ENCODE measurements at regions not wholly inside any gene's neighbourhood (a gene's known extent, or its start where the extent isn't known, plus 50 kb on each side); places are given as distances from the start of the nearest gene placed in this dataset.
"Not testable (repeated sequence)": the region's sequence is repeated elsewhere in the genome, so short reads cannot be mapped to it uniquely, and the experiment has no call there.

GRCh38 chr20:48377940-48378339 lies 449.9 kb downstream of the PREX1 start:
- no peak for DNase-seq

GRCh38 chr20:48375804-48376203 lies 452.0 kb downstream of the PREX1 start:
- no peak for DNase-seq

GRCh38 chr20:48374991-48375595 lies 452.7 kb downstream of the PREX1 start:
- no peak for DNase-seq

- not testable (repeated sequence) for DNase-seq
Observed at GRCh38 chr20:48374031-48374907, 453.5 kb downstream of the PREX1 start.

- no peak for DNase-seq
Observed at GRCh38 chr20:48373555-48373934, 454.3 kb downstream of the PREX1 start.

GRCh38 chr20:48372851-48373554 lies 454.8 kb downstream of the PREX1 start:
- DNase-seq, result not testable (repeated sequence)

GRCh38 chr20:48371211-48371610 lies 456.6 kb downstream of the PREX1 start:
- no peak for DNase-seq

- not testable (repeated sequence) for DNase-seq
Observed at GRCh38 chr20:48368580-48369021, 459.2 kb downstream of the PREX1 start.

- DNase-seq, result not testable (repeated sequence)
Observed at GRCh38 chr20:48367541-48368358, 460.0 kb downstream of the PREX1 start.

GRCh38 chr20:48366230-48366629 lies 461.6 kb downstream of the PREX1 start:
- DNase-seq, result no peak

GRCh38 chr20:48364688-48365421 lies 462.9 kb downstream of the PREX1 start:
- no peak for DNase-seq

- DNase-seq, result no peak
Observed at GRCh38 chr20:48364055-48364454, 463.7 kb downstream of the PREX1 start.

- DNase-seq, result no peak
Observed at GRCh38 chr20:48360342-48360975, 467.3 kb downstream of the PREX1 start.

- no peak for DNase-seq
Observed at GRCh38 chr20:48359692-48360341, 468.0 kb downstream of the PREX1 start.

- DNase-seq, result not testable (repeated sequence)
Observed at GRCh38 chr20:48359055-48359390, 468.8 kb downstream of the PREX1 start.

- DNase-seq, result no peak
Observed at GRCh38 chr20:48358176-48359054, 469.4 kb downstream of the PREX1 start.

- DNase-seq, result no peak
Observed at GRCh38 chr20:48357714-48358113, 470.1 kb downstream of the PREX1 start.

GRCh38 chr20:48354903-48355302 lies 472.9 kb downstream of the PREX1 start:
- DNase-seq, result no peak

GRCh38 chr20:48354320-48354876 lies 473.4 kb downstream of the PREX1 start:
- no peak for DNase-seq

- DNase-seq, result no peak
Observed at GRCh38 chr20:48352628-48353027, 475.2 kb downstream of the PREX1 start.

All from stimulated activated naive CD4-positive, alpha-beta T cell (primary cell).